Kasumi-1 (cell line): ENCODE measurements at regions not wholly inside any gene's neighbourhood (a gene's known extent, or its start where the extent isn't known, plus 50 kb on each side); places are given as distances from the start of the nearest gene placed in this dataset.

ENCODE experiments used
- DNase-seq, 2 experiments: peaks; one replicate each; lab custom pipeline; 2025; lab: John Stamatoyannopoulos, UW

- no peak for DNase-seq
Measured at GRCh38 chr3:3629911-3630310, 169.3 kb upstream of the LRRN1 start.

GRCh38 chr3:3628676-3629328, 170.4 kb upstream of the LRRN1 start:
- no peak for DNase-seq

- no peak for DNase-seq
Measured at GRCh38 chr3:3627114-3627513, 172.1 kb upstream of the LRRN1 start.

GRCh38 chr3:3625544-3626271, 173.5 kb upstream of the LRRN1 start:
- no peak for DNase-seq

- no peak for DNase-seq
Measured at GRCh38 chr3:3619815-3620214, 179.4 kb upstream of the LRRN1 start.

- no peak for DNase-seq
Measured at GRCh38 chr3:3618623-3619022, 180.6 kb upstream of the LRRN1 start.

- DNase-seq = no peak
Measured at GRCh38 chr3:3615533-3615932, 183.7 kb upstream of the LRRN1 start.

GRCh38 chr3:3610581-3611298, 188.5 kb upstream of the LRRN1 start:
- no peak for DNase-seq

- DNase-seq = no peak
Measured at GRCh38 chr3:3606321-3606720, 192.9 kb upstream of the LRRN1 start.

- no peak for DNase-seq
Measured at GRCh38 chr3:3605226-3605625, 194.0 kb upstream of the LRRN1 start.

GRCh38 chr3:3603351-3603750, 195.9 kb upstream of the LRRN1 start:
- no peak for DNase-seq

GRCh38 chr3:3600665-3601340, 198.4 kb upstream of the LRRN1 start:
- DNase-seq = no peak

- DNase-seq = no peak
Measured at GRCh38 chr3:3599016-3599415, 200.2 kb upstream of the LRRN1 start.

- no peak for DNase-seq
Measured at GRCh38 chr3:3594986-3595385, 204.2 kb upstream of the LRRN1 start.

- no peak for DNase-seq
Measured at GRCh38 chr3:3589715-3590130, 209.5 kb upstream of the LRRN1 start.

- no peak for DNase-seq
Measured at GRCh38 chr3:3587647-3587972, 211.6 kb upstream of the LRRN1 start.

GRCh38 chr3:3586843-3587646, 212.2 kb upstream of the LRRN1 start:
- no peak for DNase-seq

GRCh38 chr3:3586336-3586735, 212.9 kb upstream of the LRRN1 start:
- DNase-seq = no peak

GRCh38 chr3:3579658-3580057, 219.6 kb upstream of the LRRN1 start:
- no peak for DNase-seq

- no peak for DNase-seq
Measured at GRCh38 chr3:3578718-3579117, 220.5 kb upstream of the LRRN1 start.

GRCh38 chr3:3577823-3578222, 221.4 kb upstream of the LRRN1 start:
- no peak for DNase-seq

GRCh38 chr3:3573341-3573740, 225.9 kb upstream of the LRRN1 start:
- DNase-seq = no peak
